HCT116 (cell line): ENCODE measurements at regions not wholly inside any gene's neighbourhood (a gene's known extent, or its start where the extent isn't known, plus 50 kb on each side); places are given as distances from the start of the nearest gene placed in this dataset.
"Not testable (repeated sequence)": the region's sequence is repeated elsewhere in the genome, so short reads cannot be mapped to it uniquely, and the experiment has no call there.

ENCODE experiments used
- ATAC-seq: fragments of 200-7000 bp; cut with Tn5 transposase; 2 replicates; pipeline ENCODE4 v1.9.1; 2020; ENCODE audit warnings: mild to moderate bottlenecking, moderate library complexity
- BruUV-seq: library from RNA; stranded (reverse); fragments of 400-500 nt; replicated peaks from 2 replicates; lab custom pipeline; 2021; lab: Mats Ljungman, UMichigan
- CTCF ChIA-PET: fragments of 300-600 bp; sonication (Branson Sonifier 250); formaldehyde crosslinking; loops from one replicate; lab custom pipeline; 2021; ENCODE audit warnings: antibody characterized with exemption; lab: Charles Lee
- POLR2A ChIA-PET: fragments of 300-600, 350-600 bp; sonication (Branson Sonifier 250); formaldehyde crosslinking; loops from one replicate; lab custom pipeline; 2021; ENCODE audit warnings: antibody characterized with exemption; lab: Charles Lee
- RAD21 ChIA-PET, 2 experiments: fragments of 300-600 bp; sonication (Branson Sonifier 250); formaldehyde crosslinking; loops; one replicate each; lab custom pipeline; 2023; ENCODE audit warnings: low total read pairs in 2 of 2; ENCODE audit not compliant: uncharacterized antibody in 2 of 2, unreplicated experiment in 2 of 2, low non-redundant PET in 1 of 2; lab: Charles Lee
- DNase-seq: peaks from one replicate; pipeline ENCODE4 v3.0.0-alpha.2; 2010; ENCODE audit warnings: low read depth, low spot score
- H2AFZ ChIP-seq: fragments of 200-600 bp; shearing (Covaris generic), sonication (generic); 2 replicates; pipeline ENCODE4 v1.6.1; 2017; ENCODE audit warnings: low read depth, mixed run types, mixed read lengths, antibody characterized with exemption, low read length; ENCODE audit not compliant: poor library complexity, severe bottlenecking
- H3K27ac ChIP-seq: 2 replicates; pipeline ENCODE4 v1.5.1; 2012; ENCODE audit warnings: low read depth, low read length
- H3K27me3 ChIP-seq: fragments of 200-600 bp; sonication (generic); 2 replicates; pipeline ENCODE4 v1.6.1; 2016; ENCODE audit warnings: mixed run types, low read length, mixed read lengths; ENCODE audit not compliant: insufficient read depth
- H3K36me3 ChIP-seq, 2 experiments: fragments of 200-500 bp in 1 of 2; fragments of 200-600 bp in 1 of 2; sonication (Bioruptor generic) in 1 of 2; sonication (generic) in 1 of 2; 2 replicates each; pipeline versions ENCODE4 v1.5.1 to v1.6.1; 2014 to 2016; ENCODE audit warnings: low read length in 2 of 2, inconsistent platforms in 1 of 2, mixed read lengths in 1 of 2, mixed run types in 1 of 2; ENCODE audit not compliant: insufficient read depth in 2 of 2, control insufficient read depth in 1 of 2
- H3K4me1 ChIP-seq, 2 experiments: fragments of 200-600 bp in 1 of 2; sonication (generic) in 1 of 2; 2 replicates each; pipeline versions ENCODE4 v1.5.1 to v1.6.1; 2012 to 2017; ENCODE audit warnings: low read length in 2 of 2, inconsistent platforms in 1 of 2, mild to moderate bottlenecking in 1 of 2, mixed read lengths in 1 of 2, mixed run types in 1 of 2, moderate library complexity in 1 of 2; ENCODE audit not compliant: insufficient read depth in 2 of 2, control insufficient read depth in 1 of 2
- H3K4me2 ChIP-seq: fragments of 200-600 bp; sonication (generic); 2 replicates; pipeline ENCODE4 v1.6.1; 2017; ENCODE audit warnings: mixed run types, low read length, mixed read lengths
- H3K4me3 ChIP-seq, 2 experiments: fragments of 200-600 bp in 1 of 2; sonication (generic) in 1 of 2; replicated peaks in 1 of 2; 2 replicates each; pipeline ENCODE4 v1.5.1; 2011 to 2016; ENCODE audit warnings: low read length in 2 of 2, control low read depth in 1 of 2, low read depth in 1 of 2, mild to moderate bottlenecking in 1 of 2, mixed read lengths in 1 of 2, mixed run types in 1 of 2
- H3K79me2 ChIP-seq: fragments of 200-600 bp; sonication (generic); 2 replicates; pipeline ENCODE4 v1.6.1; 2017; ENCODE audit warnings: mild to moderate bottlenecking, mixed run types, low read length, moderate library complexity, mixed read lengths; ENCODE audit not compliant: insufficient read depth
- H3K9ac ChIP-seq: fragments of 200-600 bp; sonication (generic); 2 replicates; pipeline ENCODE4 v1.6.1; 2016; ENCODE audit warnings: low read length, mixed read lengths
- H3K9me2 ChIP-seq: fragments of 200-600 bp; sonication (generic), shearing (Covaris generic); 2 replicates; pipeline ENCODE4 v1.6.1; 2017; ENCODE audit warnings: mixed run types, mild to moderate bottlenecking, moderate library complexity; ENCODE audit not compliant: insufficient read depth
- H3K9me3 ChIP-seq, 2 experiments: fragments of 200-500 bp in 1 of 2; fragments of 200-600 bp in 1 of 2; sonication (Bioruptor generic) in 1 of 2; sonication (generic) in 1 of 2; 2 replicates each; pipeline ENCODE4 v1.6.1; 2014 to 2017; ENCODE audit warnings: low read length in 2 of 2, mixed read lengths in 2 of 2, inconsistent platforms in 1 of 2, low read depth in 1 of 2, mild to moderate bottlenecking in 1 of 2, mixed run types in 1 of 2, moderate library complexity in 1 of 2; ENCODE audit not compliant: control insufficient read depth in 1 of 2, insufficient read depth in 1 of 2
- H4K20me1 ChIP-seq: fragments of 200-600 bp; sonication (generic), shearing (Covaris generic); 2 replicates; pipeline ENCODE4 v1.6.1; 2017; ENCODE audit warnings: mixed run types, mild to moderate bottlenecking, moderate library complexity; ENCODE audit not compliant: insufficient read depth
- CBX3 ChIP-seq: IDR thresholded peaks from 2 replicates; pipeline ENCODE4 v1.6.1; 2012; ENCODE audit warnings: low read depth
- CEBPB ChIP-seq: IDR thresholded peaks from 2 replicates; pipeline ENCODE4 v1.6.1; 2012; ENCODE audit warnings: low read depth
- EGR1 ChIP-seq: IDR thresholded peaks from 2 replicates; pipeline ENCODE4 v1.6.1; 2012; ENCODE audit warnings: low read depth
- ELF1 ChIP-seq: IDR thresholded peaks from 2 replicates; pipeline ENCODE4 v1.6.1; 2012; ENCODE audit warnings: low read depth, borderline replicate concordance
- FOSL1 ChIP-seq: IDR thresholded peaks from 2 replicates; pipeline ENCODE4 v1.6.1; 2012; ENCODE audit warnings: low read depth
- POLR2A ChIP-seq: IDR thresholded peaks from 2 replicates; pipeline ENCODE4 v1.7.0; 2011; ENCODE audit warnings: borderline replicate concordance; ENCODE audit not compliant: insufficient read depth, insufficient read length; ENCODE audit errors: extremely low read depth
- POLR2AphosphoS5 ChIP-seq: IDR thresholded peaks from 2 replicates; pipeline ENCODE4 v1.6.1; 2011; ENCODE audit warnings: mild to moderate bottlenecking, low read depth, low read length, moderate library complexity
- SP1 ChIP-seq: IDR thresholded peaks from 2 replicates; pipeline ENCODE4 v1.6.1; 2012; ENCODE audit warnings: low read depth
- TCF7L2 ChIP-seq: IDR thresholded peaks from 2 replicates; pipeline ENCODE4 v1.7.0; 2011; ENCODE audit warnings: borderline replicate concordance, inconsistent platforms; ENCODE audit not compliant: insufficient read depth, insufficient read length; ENCODE audit errors: extremely low read depth
- YY1 ChIP-seq: IDR thresholded peaks from 2 replicates; pipeline ENCODE4 v1.6.1; 2011; ENCODE audit warnings: low read length, low read depth, moderate library complexity, mild to moderate bottlenecking; ENCODE audit not compliant: insufficient replicate concordance; ENCODE audit errors: extremely low read depth
- ZFX ChIP-seq: fragments of 450-650 bp; IDR thresholded peaks from 2 replicates; pipeline ENCODE4 v1.6.1; 2017
- ZNF274 ChIP-seq: fragments of 200-500 bp; sonication (Bioruptor generic); IDR thresholded peaks from 2 replicates; pipeline ENCODE4 v1.6.1; 2014; ENCODE audit warnings: mild to moderate bottlenecking, low read depth, low read length, inconsistent platforms
- intact Hi-C: fragments of 100-400 bp; cut with micrococcal nuclease; formaldehyde crosslinking; loops from 2 replicates; pipeline ENCODE4 v1.10.0; 2022
- TF ChIP-seq, protein P1 (sequence below): IDR thresholded peaks from 2 replicates; pipeline ENCODE4 v1.6.1; 2012
- TF ChIP-seq, protein P2 (sequence below): IDR thresholded peaks from 2 replicates; pipeline ENCODE4 v1.6.1; 2012
- TF ChIP-seq, protein P3 (sequence below), 3 experiments: fragments of 200-600 bp in 1 of 3; sonication (generic) in 1 of 3; IDR thresholded peaks in 2 of 3; conservative IDR thresholded peaks in 1 of 3; 2 replicates each; pipeline ENCODE4 v1.5.1; 2012 to 2017; ENCODE audit warnings: low read depth in 2 of 3, low read length in 2 of 3, antibody characterized with exemption in 1 of 3, borderline replicate concordance in 1 of 3, control low read depth in 1 of 3, mild to moderate bottlenecking in 1 of 3, mixed read lengths in 1 of 3, mixed run types in 1 of 3, moderate library complexity in 1 of 3; ENCODE audit not compliant: insufficient read depth in 1 of 3
- TF ChIP-seq, protein P4 (sequence below): IDR thresholded peaks from 2 replicates; pipeline ENCODE4 v1.6.1; 2011; ENCODE audit warnings: mild to moderate bottlenecking, low read length, moderate library complexity; ENCODE audit not compliant: insufficient replicate concordance; ENCODE audit errors: extremely low read depth

DNA sequence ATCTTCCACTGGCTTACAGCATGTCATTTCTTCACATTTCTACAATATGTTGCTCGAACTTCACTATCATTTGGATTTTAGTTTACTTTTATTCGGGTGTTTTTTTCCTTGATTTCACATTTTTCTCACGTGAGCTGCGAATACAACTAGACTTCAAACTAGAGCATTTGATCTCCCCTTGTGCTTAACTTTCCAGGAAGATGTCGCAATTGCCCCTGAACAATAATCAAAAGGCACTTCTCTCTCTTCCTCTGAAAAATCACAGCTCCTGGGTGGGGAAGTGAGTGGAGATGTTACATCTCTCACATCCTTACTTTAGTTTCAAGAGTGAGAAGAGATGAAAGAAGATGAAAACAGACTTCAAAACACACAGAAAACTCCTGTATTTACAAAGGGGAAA lies 587.9 kb downstream of the TBL1XR1 start (continued):
- no peak for TF ChIP-seq POLR2AphosphoS5
- no peak for TF ChIP-seq YY1
- TF ChIP-seq POLR2A, result no peak
- no peak for TF ChIP-seq TCF7L2
- TF ChIP-seq, protein P1, sequence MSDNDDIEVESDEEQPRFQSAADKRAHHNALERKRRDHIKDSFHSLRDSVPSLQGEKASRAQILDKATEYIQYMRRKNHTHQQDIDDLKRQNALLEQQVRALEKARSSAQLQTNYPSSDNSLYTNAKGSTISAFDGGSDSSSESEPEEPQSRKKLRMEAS, result no peak
- TF ChIP-seq CBX3, result no peak

DNA sequence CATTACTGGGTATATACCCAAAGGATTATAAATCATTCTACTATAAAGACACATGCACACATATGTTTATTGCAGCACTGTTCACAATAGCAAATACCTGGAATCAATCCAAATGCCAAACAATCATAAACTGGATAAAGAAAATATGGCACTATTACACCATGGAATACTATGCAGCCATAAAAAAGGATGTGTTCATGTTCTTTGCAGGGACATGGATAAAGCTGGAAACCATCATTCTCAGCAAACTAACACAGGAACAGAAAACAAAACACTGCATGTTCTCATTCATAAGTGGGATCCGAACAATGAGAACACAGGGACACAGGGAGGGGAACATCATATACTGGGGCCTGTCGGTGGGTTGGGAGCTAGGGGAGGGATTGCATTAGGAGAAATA lies 591.7 kb downstream of the TBL1XR1 start:
- H3K4me3 ChIP-seq, H3K9ac ChIP-seq, H3K27me3 ChIP-seq, H4K20me1 ChIP-seq, ATAC-seq, H2AFZ ChIP-seq, H3K4me2 ChIP-seq, H3K36me3 ChIP-seq, H3K4me1 ChIP-seq, POLR2A ChIA-PET, RAD21 ChIA-PET, intact Hi-C loops, H3K9me2 ChIP-seq, H3K9me3 ChIP-seq, H3K27ac ChIP-seq, CTCF ChIA-PET, BruUV-seq, H3K79me2 ChIP-seq, DNase-seq: not testable (repeated sequence)

DNA sequence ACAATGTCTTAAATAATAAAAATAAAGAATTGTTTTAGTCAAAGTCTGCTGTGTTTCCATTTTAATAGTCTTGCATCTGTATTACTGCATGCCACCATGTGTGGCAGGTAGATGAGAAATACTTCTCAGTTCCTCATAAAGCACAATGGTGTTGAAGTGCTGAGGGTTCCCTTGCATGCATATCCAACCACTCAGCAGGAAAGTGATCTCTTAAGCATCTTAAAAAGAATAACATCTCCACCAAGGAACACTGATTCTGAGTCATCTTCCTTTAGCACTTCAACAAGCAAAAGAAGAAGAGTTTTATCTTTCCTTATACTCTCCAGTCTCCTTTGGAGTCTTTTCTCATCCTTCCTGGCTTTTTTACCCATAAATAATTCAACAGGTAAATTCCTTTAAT lies 602.0 kb downstream of the TBL1XR1 start:
- H4K20me1 ChIP-seq, result no peaks in the 10 kb centered on the region
- no TSS peak for BruUV-seq
- no peak overlapping the region for H3K4me3 ChIP-seq
- POLR2A ChIA-PET, result no interaction called here
- CTCF ChIA-PET, result no interaction called here
- RAD21 ChIA-PET, result no interaction called here
- no peaks in the 10 kb centered on the region for H3K36me3 ChIP-seq
- H2AFZ ChIP-seq, result no peak overlapping the region
- no peaks in the 10 kb centered on the region for H3K79me2 ChIP-seq
- H3K27ac ChIP-seq, result no peak overlapping the region
- ATAC-seq (no peak), DNase-seq (no peak)
- intact Hi-C loops, result no loop called here
- no peak overlapping the region for H3K9ac ChIP-seq
- H3K27me3 ChIP-seq, result no peaks in the 10 kb centered on the region
- H3K4me1 ChIP-seq, result no peaks in the 10 kb centered on the region
- H3K4me2 ChIP-seq, result no peak overlapping the region
- no peaks in the 10 kb centered on the region for H3K9me2 ChIP-seq
- H3K9me3 ChIP-seq, result no peaks in the 10 kb centered on the region
- TF ChIP-seq POLR2AphosphoS5, result no peak
- TF ChIP-seq TCF7L2, result no peak
- TF ChIP-seq SP1, result no peak
- TF ChIP-seq, protein P2, sequence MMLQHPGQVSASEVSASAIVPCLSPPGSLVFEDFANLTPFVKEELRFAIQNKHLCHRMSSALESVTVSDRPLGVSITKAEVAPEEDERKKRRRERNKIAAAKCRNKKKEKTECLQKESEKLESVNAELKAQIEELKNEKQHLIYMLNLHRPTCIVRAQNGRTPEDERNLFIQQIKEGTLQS, result no peak
- TF ChIP-seq ELF1, result no peak
- no peak for TF ChIP-seq FOSL1
- no peak for TF ChIP-seq EGR1
- no peak for TF ChIP-seq POLR2A
- TF ChIP-seq, protein P3, sequence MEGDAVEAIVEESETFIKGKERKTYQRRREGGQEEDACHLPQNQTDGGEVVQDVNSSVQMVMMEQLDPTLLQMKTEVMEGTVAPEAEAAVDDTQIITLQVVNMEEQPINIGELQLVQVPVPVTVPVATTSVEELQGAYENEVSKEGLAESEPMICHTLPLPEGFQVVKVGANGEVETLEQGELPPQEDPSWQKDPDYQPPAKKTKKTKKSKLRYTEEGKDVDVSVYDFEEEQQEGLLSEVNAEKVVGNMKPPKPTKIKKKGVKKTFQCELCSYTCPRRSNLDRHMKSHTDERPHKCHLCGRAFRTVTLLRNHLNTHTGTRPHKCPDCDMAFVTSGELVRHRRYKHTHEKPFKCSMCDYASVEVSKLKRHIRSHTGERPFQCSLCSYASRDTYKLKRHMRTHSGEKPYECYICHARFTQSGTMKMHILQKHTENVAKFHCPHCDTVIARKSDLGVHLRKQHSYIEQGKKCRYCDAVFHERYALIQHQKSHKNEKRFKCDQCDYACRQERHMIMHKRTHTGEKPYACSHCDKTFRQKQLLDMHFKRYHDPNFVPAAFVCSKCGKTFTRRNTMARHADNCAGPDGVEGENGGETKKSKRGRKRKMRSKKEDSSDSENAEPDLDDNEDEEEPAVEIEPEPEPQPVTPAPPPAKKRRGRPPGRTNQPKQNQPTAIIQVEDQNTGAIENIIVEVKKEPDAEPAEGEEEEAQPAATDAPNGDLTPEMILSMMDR (IDR thresholded peaks at IDR 0.05 in 2 of 3, conservative IDR thresholded peaks at IDR 0.05 in 1 of 3; ENCODE audit: borderline replicate concordance in 1 of 3, insufficient read depth in 1 of 3, low read depth in 2 of 3, low read length in 2 of 3), result no peak
- no peak for TF ChIP-seq CEBPB
- TF ChIP-seq, protein P4, sequence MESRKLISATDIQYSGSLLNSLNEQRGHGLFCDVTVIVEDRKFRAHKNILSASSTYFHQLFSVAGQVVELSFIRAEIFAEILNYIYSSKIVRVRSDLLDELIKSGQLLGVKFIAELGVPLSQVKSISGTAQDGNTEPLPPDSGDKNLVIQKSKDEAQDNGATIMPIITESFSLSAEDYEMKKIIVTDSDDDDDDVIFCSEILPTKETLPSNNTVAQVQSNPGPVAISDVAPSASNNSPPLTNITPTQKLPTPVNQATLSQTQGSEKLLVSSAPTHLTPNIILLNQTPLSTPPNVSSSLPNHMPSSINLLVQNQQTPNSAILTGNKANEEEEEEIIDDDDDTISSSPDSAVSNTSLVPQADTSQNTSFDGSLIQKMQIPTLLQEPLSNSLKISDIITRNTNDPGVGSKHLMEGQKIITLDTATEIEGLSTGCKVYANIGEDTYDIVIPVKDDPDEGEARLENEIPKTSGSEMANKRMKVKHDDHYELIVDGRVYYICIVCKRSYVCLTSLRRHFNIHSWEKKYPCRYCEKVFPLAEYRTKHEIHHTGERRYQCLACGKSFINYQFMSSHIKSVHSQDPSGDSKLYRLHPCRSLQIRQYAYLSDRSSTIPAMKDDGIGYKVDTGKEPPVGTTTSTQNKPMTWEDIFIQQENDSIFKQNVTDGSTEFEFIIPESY, result no peak
- no peak for TF ChIP-seq ZNF274
- no peak for TF ChIP-seq ZFX
